ENCODE measurements at regions not wholly inside any gene's neighbourhood (a gene's known extent, or its start where the extent isn't known, plus 50 kb on each side); places are given as distances from the start of the nearest gene placed in this dataset.

GRCh38 chr12:98419081-98419794 is 96.2 kb upstream of the TMPO start:
- no peak for TF ChIP-seq CTCF (IDR thresholded peaks at IDR 0.05)
- TF ChIP-seq EZH2 (IDR thresholded peaks at IDR 0.05; ENCODE audit: borderline replicate concordance, insufficient read depth, low read depth, low read length, poor library complexity, severe bottlenecking) = no peak
